GM23338 (cell line): ENCODE measurements at regions not wholly inside any gene's neighbourhood (a gene's known extent, or its start where the extent isn't known, plus 50 kb on each side); places are given as distances from the start of the nearest gene placed in this dataset.

Source experiments
- ATAC-seq: fragments of 200-7000 bp; cut with Tn5 transposase; 3 replicates; pipeline ENCODE4 v1.9.1; 2020
- DNase-seq: peaks from one replicate; pipeline ENCODE4 v3.0.0-alpha.2; 2015; ENCODE audit warnings: low spot score
- H2AFZ ChIP-seq: fragments of 200-600 bp; sonication (generic); 2 replicates; pipeline ENCODE4 v1.8.0; 2016; ENCODE audit warnings: antibody characterized with exemption, mild to moderate bottlenecking, moderate library complexity
- H3F3A ChIP-seq: fragments of 200-600 bp; sonication (generic); replicated peaks from 2 replicates; pipeline ENCODE4 v1.8.0; 2017; ENCODE audit warnings: antibody characterized with exemption, mixed run types, low read depth
- H3K27ac ChIP-seq: fragments of 200-600 bp; sonication (generic); 2 replicates; pipeline ENCODE4 v1.6.1; 2016; ENCODE audit warnings: low read depth
- H3K27me3 ChIP-seq: fragments of 200-600 bp; sonication (generic); 2 replicates; pipeline ENCODE4 v1.8.0; 2016; ENCODE audit warnings: mild to moderate bottlenecking, mixed run types, moderate library complexity; ENCODE audit not compliant: insufficient read depth
- H3K36me3 ChIP-seq: fragments of 200-600 bp; sonication (generic); 2 replicates; pipeline ENCODE4 v1.8.0; 2016; ENCODE audit warnings: mild to moderate bottlenecking; ENCODE audit not compliant: insufficient read depth
- H3K4me1 ChIP-seq: fragments of 200-600 bp; sonication (generic); 2 replicates; pipeline ENCODE4 v1.8.0; 2016; ENCODE audit warnings: mild to moderate bottlenecking, moderate library complexity; ENCODE audit not compliant: insufficient read depth
- H3K4me2 ChIP-seq: fragments of 200-600 bp; sonication (generic); 2 replicates; pipeline ENCODE4 v1.7.1; 2017; ENCODE audit warnings: mixed run types
- H3K4me3 ChIP-seq: fragments of 200-600 bp; sonication (generic); 2 replicates; pipeline ENCODE4 v1.6.1; 2016; ENCODE audit warnings: mixed run types
- H3K79me2 ChIP-seq: fragments of 200-600 bp; sonication (generic); replicated peaks from 2 replicates; pipeline ENCODE4 v1.8.0; 2017; ENCODE audit warnings: mild to moderate bottlenecking; ENCODE audit not compliant: insufficient read depth
- H3K9me2 ChIP-seq: fragments of 200-600 bp; sonication (generic); 2 replicates; pipeline ENCODE4 v1.8.0; 2017; ENCODE audit not compliant: insufficient read depth
- H4K20me1 ChIP-seq: fragments of 200-600 bp; sonication (generic); replicated peaks from 2 replicates; pipeline ENCODE4 v1.8.0; 2017; ENCODE audit warnings: mild to moderate bottlenecking; ENCODE audit not compliant: insufficient read depth
- H3K27ac Mint-ChIP-seq: 2 replicates; pipeline ENCODE4 v1.8.0; 2020; ENCODE audit warnings: inconsistent platforms, mild to moderate bottlenecking, moderate library complexity, mixed read lengths
- H3K27me3 Mint-ChIP-seq: 3 replicates; pipeline ENCODE4 v1.8.0; 2022; ENCODE audit warnings: low read depth, mild to moderate bottlenecking, moderate library complexity, mixed read lengths, inconsistent platforms; ENCODE audit not compliant: insufficient read depth, poor library complexity
- H3K36me3 Mint-ChIP-seq: 3 replicates; pipeline ENCODE4 v1.8.0; 2021; ENCODE audit warnings: low read depth, mild to moderate bottlenecking, inconsistent platforms, moderate library complexity, mixed read lengths
- H3K4me1 Mint-ChIP-seq: 3 replicates; pipeline ENCODE4 v1.8.0; 2020; ENCODE audit warnings: mild to moderate bottlenecking, inconsistent platforms, mixed read lengths
- H3K4me3 Mint-ChIP-seq: 3 replicates; pipeline ENCODE4 v1.8.0; 2021; ENCODE audit warnings: moderate library complexity, mild to moderate bottlenecking, inconsistent platforms, mixed read lengths
- H3K9me3 Mint-ChIP-seq: 3 replicates; pipeline ENCODE4 v1.8.0; 2020; ENCODE audit warnings: moderate library complexity, mild to moderate bottlenecking, inconsistent platforms, mixed read lengths
- CREB1 ChIP-seq: fragments of 250-450 bp; sonication (Bioruptor Pico); IDR thresholded peaks from 2 replicates; pipeline ENCODE4 v1.5.0; 2020; ENCODE audit warnings: low read depth, mild to moderate bottlenecking, moderate library complexity
- EZH2 ChIP-seq: fragments of 200-600 bp; sonication (generic); IDR thresholded peaks from one replicate; pipeline ENCODE4 v1.8.0; 2017; ENCODE audit warnings: antibody characterized with exemption, mild to moderate bottlenecking, low read depth; ENCODE audit not compliant: unreplicated experiment
- EZH2phosphoT487 ChIP-seq: fragments of 200-600 bp; sonication (generic); IDR thresholded peaks from one replicate; pipeline ENCODE4 v1.8.1; 2018; ENCODE audit warnings: antibody characterized with exemption; ENCODE audit not compliant: unreplicated experiment
- JUNB ChIP-seq: IDR thresholded peaks from one replicate; pipeline ENCODE4 v1.6.1; 2016; ENCODE audit warnings: antibody characterized with exemption; ENCODE audit not compliant: unreplicated experiment
- NANOG ChIP-seq: IDR thresholded peaks from 2 replicates; pipeline ENCODE4 v1.6.1; 2016; ENCODE audit warnings: antibody characterized with exemption, borderline replicate concordance
- POLR2AphosphoS5 ChIP-seq: IDR thresholded peaks from 2 replicates; pipeline ENCODE4 v1.6.1; 2016; ENCODE audit warnings: antibody characterized with exemption, low read depth
- REST ChIP-seq: IDR thresholded peaks from one replicate; pipeline ENCODE4 v1.6.1; 2018; ENCODE audit warnings: antibody characterized with exemption; ENCODE audit not compliant: unreplicated experiment
- STAT1 ChIP-seq: IDR thresholded peaks from one replicate; pipeline ENCODE4 v1.6.1; 2016; ENCODE audit warnings: antibody characterized with exemption; ENCODE audit not compliant: unreplicated experiment
- ZNF114 ChIP-seq: fragments of 250-450 bp; sonication (Bioruptor Pico); IDR thresholded peaks from 2 replicates; pipeline ENCODE4 v1.5.0; 2020; ENCODE audit warnings: mild to moderate bottlenecking, moderate library complexity
- ZNF331 ChIP-seq: fragments of 250-450 bp; sonication (Bioruptor Pico); IDR thresholded peaks from 2 replicates; pipeline ENCODE4 v1.5.0; 2020; ENCODE audit warnings: low read depth, mild to moderate bottlenecking, moderate library complexity
- TF ChIP-seq, protein P1 (sequence below): IDR thresholded peaks from 2 replicates; pipeline ENCODE4 v1.6.1; 2016; ENCODE audit warnings: antibody characterized with exemption
- TF ChIP-seq, protein P2 (sequence below): fragments of 250-450 bp; sonication (Bioruptor Pico); IDR thresholded peaks from 2 replicates; pipeline ENCODE4 v1.5.0; 2020; ENCODE audit warnings: mild to moderate bottlenecking, moderate library complexity
- TF ChIP-seq, protein P3 (sequence below), 2 experiments: fragments of 200-600 bp in 1 of 2; sonication (generic) in 1 of 2; conservative IDR thresholded peaks; 2 replicates each; pipeline versions ENCODE4 v1.5.1 to v1.6.1; 2016 to 2017; ENCODE audit warnings: antibody characterized with exemption in 2 of 2, low read depth in 2 of 2, mild to moderate bottlenecking in 2 of 2, moderate library complexity in 1 of 2

DNA sequence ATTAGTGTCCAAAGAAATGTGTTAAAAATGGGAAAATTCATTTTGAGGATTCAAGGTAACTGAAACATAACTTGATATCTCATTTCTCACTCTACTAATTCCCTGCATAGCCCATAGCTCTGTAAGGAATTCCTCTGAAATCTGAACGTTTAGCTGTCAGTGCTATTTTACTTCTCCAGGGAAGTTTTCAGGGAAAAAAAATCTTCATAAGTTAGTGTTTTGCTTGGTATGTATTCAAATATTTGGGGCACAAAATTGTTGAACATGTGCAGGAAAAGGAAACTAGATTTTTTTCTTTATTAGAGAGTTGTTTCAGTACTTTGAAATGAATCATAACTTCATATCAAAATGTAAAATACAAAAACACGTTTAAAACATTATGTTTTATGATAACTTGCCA lies 891.4 kb downstream of the CENPC start:
- TF ChIP-seq NANOG (no peak), EZH2phosphoT487 (no peak), EZH2 (no peak), STAT1 (no peak), ZNF114 (CRISPR knock-in tag) (no peak), CREB1 (CRISPR knock-in tag) (no peak), REST (no peak), JUNB (no peak), ZNF331 (CRISPR knock-in tag) (no peak), POLR2AphosphoS5 (no peak)
- TF ChIP-seq, protein P1, sequence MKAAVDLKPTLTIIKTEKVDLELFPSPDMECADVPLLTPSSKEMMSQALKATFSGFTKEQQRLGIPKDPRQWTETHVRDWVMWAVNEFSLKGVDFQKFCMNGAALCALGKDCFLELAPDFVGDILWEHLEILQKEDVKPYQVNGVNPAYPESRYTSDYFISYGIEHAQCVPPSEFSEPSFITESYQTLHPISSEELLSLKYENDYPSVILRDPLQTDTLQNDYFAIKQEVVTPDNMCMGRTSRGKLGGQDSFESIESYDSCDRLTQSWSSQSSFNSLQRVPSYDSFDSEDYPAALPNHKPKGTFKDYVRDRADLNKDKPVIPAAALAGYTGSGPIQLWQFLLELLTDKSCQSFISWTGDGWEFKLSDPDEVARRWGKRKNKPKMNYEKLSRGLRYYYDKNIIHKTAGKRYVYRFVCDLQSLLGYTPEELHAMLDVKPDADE = no peak
- TF ChIP-seq, protein P2, sequence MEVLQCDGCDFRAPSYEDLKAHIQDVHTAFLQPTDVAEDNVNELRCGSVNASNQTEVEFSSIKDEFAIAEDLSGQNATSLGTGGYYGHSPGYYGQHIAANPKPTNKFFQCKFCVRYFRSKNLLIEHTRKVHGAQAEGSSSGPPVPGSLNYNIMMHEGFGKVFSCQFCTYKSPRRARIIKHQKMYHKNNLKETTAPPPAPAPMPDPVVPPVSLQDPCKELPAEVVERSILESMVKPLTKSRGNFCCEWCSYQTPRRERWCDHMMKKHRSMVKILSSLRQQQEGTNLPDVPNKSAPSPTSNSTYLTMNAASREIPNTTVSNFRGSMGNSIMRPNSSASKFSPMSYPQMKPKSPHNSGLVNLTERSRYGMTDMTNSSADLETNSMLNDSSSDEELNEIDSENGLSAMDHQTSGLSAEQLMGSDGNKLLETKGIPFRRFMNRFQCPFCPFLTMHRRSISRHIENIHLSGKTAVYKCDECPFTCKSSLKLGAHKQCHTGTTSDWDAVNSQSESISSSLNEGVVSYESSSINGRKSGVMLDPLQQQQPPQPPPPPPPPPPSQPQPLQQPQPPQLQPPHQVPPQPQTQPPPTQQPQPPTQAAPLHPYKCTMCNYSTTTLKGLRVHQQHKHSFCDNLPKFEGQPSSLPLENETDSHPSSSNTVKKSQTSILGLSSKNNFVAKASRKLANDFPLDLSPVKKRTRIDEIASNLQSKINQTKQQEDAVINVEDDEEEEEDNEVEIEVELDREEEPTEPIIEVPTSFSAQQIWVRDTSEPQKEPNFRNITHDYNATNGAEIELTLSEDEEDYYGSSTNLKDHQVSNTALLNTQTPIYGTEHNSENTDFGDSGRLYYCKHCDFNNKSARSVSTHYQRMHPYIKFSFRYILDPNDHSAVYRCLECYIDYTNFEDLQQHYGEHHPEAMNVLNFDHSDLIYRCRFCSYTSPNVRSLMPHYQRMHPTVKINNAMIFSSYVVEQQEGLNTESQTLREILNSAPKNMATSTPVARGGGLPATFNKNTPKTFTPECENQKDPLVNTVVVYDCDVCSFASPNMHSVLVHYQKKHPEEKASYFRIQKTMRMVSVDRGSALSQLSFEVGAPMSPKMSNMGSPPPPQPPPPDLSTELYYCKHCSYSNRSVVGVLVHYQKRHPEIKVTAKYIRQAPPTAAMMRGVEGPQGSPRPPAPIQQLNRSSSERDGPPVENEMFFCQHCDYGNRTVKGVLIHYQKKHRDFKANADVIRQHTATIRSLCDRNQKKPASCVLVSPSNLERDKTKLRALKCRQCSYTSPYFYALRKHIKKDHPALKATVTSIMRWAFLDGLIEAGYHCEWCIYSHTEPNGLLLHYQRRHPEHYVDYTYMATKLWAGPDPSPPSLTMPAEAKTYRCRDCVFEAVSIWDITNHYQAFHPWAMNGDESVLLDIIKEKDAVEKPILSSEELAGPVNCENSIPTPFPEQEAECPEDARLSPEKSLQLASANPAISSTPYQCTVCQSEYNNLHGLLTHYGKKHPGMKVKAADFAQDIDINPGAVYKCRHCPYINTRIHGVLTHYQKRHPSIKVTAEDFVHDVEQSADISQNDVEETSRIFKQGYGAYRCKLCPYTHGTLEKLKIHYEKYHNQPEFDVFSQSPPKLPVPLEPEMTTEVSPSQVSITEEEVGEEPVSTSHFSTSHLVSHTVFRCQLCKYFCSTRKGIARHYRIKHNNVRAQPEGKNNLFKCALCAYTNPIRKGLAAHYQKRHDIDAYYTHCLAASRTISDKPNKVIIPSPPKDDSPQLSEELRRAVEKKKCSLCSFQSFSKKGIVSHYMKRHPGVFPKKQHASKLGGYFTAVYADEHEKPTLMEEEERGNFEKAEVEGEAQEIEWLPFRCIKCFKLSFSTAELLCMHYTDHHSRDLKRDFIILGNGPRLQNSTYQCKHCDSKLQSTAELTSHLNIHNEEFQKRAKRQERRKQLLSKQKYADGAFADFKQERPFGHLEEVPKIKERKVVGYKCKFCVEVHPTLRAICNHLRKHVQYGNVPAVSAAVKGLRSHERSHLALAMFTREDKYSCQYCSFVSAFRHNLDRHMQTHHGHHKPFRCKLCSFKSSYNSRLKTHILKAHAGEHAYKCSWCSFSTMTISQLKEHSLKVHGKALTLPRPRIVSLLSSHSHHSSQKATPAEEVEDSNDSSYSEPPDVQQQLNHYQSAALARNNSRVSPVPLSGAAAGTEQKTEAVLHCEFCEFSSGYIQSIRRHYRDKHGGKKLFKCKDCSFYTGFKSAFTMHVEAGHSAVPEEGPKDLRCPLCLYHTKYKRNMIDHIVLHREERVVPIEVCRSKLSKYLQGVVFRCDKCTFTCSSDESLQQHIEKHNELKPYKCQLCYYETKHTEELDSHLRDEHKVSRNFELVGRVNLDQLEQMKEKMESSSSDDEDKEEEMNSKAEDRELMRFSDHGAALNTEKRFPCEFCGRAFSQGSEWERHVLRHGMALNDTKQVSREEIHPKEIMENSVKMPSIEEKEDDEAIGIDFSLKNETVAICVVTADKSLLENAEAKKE (CRISPR knock-in tag) = no peak
- TF ChIP-seq, protein P3, sequence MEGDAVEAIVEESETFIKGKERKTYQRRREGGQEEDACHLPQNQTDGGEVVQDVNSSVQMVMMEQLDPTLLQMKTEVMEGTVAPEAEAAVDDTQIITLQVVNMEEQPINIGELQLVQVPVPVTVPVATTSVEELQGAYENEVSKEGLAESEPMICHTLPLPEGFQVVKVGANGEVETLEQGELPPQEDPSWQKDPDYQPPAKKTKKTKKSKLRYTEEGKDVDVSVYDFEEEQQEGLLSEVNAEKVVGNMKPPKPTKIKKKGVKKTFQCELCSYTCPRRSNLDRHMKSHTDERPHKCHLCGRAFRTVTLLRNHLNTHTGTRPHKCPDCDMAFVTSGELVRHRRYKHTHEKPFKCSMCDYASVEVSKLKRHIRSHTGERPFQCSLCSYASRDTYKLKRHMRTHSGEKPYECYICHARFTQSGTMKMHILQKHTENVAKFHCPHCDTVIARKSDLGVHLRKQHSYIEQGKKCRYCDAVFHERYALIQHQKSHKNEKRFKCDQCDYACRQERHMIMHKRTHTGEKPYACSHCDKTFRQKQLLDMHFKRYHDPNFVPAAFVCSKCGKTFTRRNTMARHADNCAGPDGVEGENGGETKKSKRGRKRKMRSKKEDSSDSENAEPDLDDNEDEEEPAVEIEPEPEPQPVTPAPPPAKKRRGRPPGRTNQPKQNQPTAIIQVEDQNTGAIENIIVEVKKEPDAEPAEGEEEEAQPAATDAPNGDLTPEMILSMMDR (conservative IDR thresholded peaks at IDR 0.05; ENCODE audit: low read depth in 2 of 2) = no peak
- Histone ChIP-seq H3K36me3 (no peaks in the 10 kb centered on the region), H3K27ac (no peak overlapping the region), H2AFZ (no peak overlapping the region), H4K20me1 (no peaks in the 10 kb centered on the region), H3F3A (no peaks in the 10 kb centered on the region), H3K4me1 (no peaks in the 10 kb centered on the region), H3K9me2 (no peaks in the 10 kb centered on the region), H3K4me3 (no peak overlapping the region), H3K79me2 (no peaks in the 10 kb centered on the region), H3K4me2 (no peak overlapping the region), H3K27me3 (no peaks in the 10 kb centered on the region)
- H3K4me1 Mint-ChIP-seq = no peaks in the 10 kb centered on the region
- DNase-seq (no peak), ATAC-seq (no peak)
- H3K27ac Mint-ChIP-seq = no peak overlapping the region
- H3K36me3 Mint-ChIP-seq = no peaks in the 10 kb centered on the region
- H3K9me3 Mint-ChIP-seq = no peaks in the 10 kb centered on the region; the same call in 2 of the 3 replicates
- no peaks in the 10 kb centered on the region for H3K27me3 Mint-ChIP-seq
- no peak overlapping the region for H3K4me3 Mint-ChIP-seq
